GM21717 (cell line): ENCODE measurements at regions not wholly inside any gene's neighbourhood (a gene's known extent, or its start where the extent isn't known, plus 50 kb on each side); places are given as distances from the start of the nearest gene placed in this dataset.

ENCODE experiments used
- ATAC-seq: cut with Tn5 transposase; IDR thresholded peaks from one replicate; pipeline ENCODE4 v1.9.1; 2021; ENCODE audit warnings: mild to moderate bottlenecking, moderate library complexity; ENCODE audit not compliant: unreplicated experiment

DNA sequence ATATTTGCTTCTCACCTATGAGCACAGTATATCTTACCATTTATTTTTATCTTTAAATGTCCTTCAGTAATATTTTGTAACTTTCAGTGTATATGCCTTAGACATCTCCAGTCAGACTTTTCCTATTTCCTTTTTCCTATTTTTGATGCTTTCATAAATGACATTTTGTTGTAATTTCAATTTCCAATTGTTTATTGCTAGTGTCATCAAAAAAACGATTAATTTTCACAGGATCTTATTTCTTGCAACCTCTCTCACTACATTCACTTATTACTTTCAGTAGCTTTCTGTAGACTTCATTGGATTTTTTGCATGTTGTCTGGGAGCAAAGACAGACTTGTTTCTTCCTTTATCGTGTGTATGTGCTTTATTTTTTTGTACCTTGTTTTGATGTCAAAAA, 602.4 kb downstream of the AJAP1 start:
- ATAC-seq = no peak

DNA sequence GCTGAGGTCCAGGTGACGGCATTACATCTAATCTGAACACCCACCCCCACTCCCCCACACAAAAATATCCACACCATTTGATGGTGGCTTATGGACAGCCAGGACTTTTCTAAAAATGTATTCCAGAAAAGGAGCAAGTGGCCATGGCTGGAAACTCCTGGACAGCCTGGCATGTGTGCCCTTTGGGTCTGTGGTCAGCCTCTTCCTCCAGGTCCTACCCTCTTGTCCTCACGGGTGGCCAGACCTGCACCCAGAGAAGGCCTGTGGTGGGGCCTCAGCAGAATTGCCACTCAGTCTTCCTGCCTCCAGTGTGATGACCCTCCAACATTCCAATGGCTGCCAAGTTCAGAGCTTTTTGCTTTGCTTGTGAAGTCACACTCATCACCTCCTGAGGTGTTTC, 600.6 kb downstream of the AJAP1 start:
- ATAC-seq = no peak

DNA sequence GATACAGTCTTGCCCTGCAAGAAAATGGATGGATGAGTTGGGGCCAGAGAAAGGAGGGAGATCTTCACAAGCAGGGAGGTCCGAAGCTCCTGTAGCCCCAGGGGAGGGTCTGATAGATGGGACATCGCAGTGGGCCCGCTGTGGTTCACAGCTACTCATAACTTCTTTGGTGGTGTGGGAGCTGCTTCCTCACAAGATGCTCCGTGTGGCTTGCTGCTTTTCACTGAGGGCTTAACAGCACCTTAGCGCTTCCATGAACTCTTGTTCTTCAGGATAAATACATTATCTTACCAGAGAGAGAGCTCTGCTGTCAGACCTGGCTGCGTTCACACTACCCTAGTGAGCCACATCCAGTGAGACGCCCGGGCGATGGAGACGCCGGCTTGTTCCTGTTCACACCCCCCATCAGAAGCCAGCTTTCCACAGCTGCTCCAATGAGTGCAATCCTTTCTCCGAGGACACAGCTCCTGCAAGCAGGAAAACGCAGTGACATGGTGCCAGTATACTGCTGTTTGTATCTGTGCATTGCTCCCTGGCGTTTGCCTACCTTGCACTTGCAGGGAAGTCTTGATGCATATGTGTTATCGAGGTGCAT, 599.8 kb downstream of the AJAP1 start:
- no peak for ATAC-seq

DNA sequence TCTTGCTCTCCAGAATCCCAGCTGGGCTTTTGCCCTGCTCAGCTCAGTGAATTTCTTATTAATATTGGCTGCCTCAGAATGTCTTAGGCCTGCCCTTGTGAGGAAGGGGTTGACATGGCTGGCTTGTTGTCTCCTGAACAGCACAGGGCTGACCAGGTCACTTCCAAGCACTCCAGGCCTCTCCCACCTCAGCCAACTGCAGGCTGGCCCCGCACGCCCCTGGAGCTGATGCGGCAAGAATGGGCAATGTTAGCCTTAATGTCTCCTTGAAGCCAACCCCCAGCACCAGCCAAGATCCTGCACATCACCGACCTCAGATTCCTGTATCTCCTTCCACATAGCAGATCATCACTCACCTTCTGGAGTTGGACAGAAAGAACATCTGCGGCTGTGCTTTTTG, 598.6 kb downstream of the AJAP1 start:
- no peak for ATAC-seq

GRCh38 chr1:5250336-5250735, 595.9 kb downstream of the AJAP1 start:
- ATAC-seq = no peak

GRCh38 chr1:5245348-5245747, 590.9 kb downstream of the AJAP1 start:
- ATAC-seq = no peak

GRCh38 chr1:5244631-5245285, 590.3 kb downstream of the AJAP1 start:
- ATAC-seq = no peak

DNA sequence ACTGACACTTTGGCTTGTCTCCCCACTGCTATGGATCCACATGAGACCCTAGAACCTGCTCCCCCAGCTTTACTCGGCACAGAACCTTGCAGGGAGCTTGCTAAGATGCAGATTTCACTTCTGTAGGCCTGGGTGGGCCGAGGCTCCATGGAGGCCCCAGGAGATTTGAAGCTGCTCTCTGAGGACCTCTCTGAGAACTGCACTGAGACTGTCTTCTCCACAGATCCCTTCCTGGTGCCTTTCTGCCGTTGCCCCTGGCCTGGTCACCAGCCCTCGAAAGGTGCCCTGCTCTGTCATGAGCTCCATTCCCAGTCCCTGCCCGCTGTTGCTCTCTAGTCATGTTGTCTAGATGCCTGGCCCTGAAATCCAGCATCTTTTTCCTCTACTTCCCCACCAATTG, 588.4 kb downstream of the AJAP1 start:
- no peak for ATAC-seq

DNA sequence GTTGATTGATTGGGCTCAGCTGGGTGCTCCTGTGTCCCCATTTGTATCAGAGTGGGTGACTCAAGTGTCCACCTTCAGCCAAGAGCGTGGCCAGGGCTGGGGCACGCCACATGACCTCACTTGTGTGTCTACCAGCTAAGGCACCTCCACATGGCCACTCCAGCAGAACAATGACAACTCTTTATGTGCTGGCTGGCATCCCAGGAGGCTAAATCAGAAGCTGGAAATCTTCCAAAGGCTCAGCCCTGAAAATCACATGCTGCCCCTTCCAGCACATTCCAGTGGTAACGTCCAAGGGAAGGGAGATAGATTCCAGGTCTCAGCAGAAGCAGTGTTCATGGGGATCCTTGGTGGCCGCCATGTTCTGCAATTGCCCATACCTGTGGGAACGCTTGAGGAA, 585.5 kb downstream of the AJAP1 start:
- ATAC-seq = no peak

DNA sequence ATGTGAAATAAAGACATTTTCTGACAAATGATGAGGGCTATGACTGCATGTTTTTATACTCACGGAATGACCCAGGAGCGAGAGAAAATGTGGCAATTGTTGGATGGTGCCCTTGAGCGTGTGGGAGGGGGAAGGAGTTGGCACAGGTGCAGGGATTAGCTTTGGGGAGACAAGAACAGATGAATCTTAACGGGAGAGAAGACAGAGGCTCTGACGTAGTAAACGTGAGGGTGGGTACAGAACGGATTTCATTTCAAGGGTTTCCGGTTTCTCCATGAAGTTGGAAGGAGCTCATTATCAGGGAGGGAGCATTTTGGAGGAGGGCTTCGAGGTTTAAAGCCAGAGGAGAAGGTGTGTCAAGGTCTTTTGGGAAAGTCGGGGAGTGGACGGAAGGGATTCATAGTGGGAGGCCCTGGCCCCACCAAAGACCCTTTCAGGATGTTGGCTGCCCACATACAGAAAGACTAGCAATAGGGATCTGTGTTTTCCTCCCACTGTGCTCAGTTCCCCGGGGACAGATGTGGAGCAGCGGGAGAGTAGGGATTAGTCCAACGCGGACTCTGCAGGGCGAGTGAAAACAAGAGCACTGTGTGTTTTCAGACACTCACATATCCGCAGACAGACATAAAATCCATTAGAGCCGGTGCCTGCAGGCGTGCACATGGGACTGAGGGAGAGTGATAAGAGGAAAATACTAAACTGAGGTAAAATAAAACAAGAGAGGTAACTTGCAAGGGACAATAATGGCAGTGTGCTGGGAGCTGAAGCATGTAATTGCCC, 584.1 kb downstream of the AJAP1 start:
- ATAC-seq = no peak

DNA sequence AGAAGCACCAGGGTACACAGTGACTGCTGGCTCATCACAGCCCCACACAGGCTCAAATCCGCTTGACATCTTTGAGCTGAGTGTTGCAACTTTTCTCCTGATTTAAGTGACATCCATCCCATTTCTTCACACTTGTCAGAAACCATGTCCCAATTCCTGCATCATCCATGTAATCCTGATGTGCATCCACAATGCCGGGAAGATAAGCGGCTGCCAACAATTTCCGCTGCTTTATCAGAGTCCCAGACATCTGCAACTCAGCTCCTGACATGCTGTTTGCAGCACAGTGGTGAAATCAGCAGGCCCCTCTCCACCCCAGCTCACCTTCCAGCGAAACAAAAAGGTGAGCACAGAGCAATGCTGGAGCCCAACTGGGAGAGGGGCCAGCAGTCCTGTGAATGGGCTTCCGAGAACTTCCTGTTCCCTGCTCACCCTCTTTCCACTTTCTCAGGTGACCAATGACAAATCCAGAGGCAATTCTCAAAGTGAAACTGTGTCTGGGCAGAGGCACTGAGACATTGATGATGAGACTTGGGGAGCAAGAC, 581.0 kb downstream of the AJAP1 start:
- no peak for ATAC-seq

GRCh38 chr1:5232537-5232936, 578.1 kb downstream of the AJAP1 start:
- ATAC-seq = no peak

GRCh38 chr1:5231541-5232315, 577.3 kb downstream of the AJAP1 start:
- no peak for ATAC-seq

- ATAC-seq = no peak
Observed at GRCh38 chr1:5227114-5227513, 572.7 kb downstream of the AJAP1 start.

GRCh38 chr1:5225707-5226704, 571.6 kb downstream of the AJAP1 start:
- ATAC-seq = no peak

GRCh38 chr1:5223206-5223605, 568.8 kb downstream of the AJAP1 start:
- ATAC-seq = no peak

- no peak for ATAC-seq
Observed at GRCh38 chr1:5222626-5223025, 568.2 kb downstream of the AJAP1 start.

DNA sequence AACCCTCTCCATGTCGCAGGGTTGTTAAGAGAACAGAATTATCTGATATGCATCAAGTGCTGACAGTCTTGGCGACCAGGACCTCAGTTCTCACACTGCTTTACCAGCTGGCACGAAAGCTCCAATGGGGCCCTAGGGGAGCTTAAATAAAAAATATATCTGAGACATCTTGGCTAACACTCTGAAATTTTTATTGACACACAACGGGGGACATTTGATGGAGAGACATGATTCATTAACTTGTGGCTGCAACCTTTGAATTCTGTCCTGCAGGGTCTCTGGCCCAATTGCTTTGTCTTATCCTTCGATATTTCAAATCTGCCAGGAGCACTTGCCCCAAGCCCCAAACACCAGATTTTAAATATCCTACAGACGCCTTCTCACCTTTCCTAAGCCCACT, 567.0 kb downstream of the AJAP1 start:
- ATAC-seq = no peak

GRCh38 chr1:5220821-5221220, 566.4 kb downstream of the AJAP1 start:
- no peak for ATAC-seq

DNA sequence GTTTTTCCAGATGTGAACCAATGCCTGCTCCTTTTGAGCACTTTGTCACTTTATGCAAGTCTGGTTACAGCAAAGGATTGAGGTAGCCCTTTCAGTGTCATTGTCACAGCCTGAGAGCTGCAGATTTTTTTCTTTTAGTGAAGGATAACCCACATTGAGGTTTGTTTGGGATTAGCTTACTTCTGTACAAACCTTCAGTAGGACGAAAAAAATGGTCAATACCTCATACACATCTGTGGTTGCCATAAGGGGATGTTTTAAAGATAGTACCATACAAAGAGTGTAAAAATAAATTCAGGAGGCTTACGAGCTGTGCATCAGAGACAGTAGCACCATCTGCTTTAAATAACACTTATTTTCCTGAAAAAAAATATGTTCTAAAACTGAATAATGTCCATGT, 566.0 kb downstream of the AJAP1 start:
- no peak for ATAC-seq
